Endothelial cell of umbilical vein (primary cell): ENCODE measurements at regions not wholly inside any gene's neighbourhood (a gene's known extent, or its start where the extent isn't known, plus 50 kb on each side); places are given as distances from the start of the nearest gene placed in this dataset.

Source experiments
- BruUV-seq: library from RNA; stranded (reverse); fragments of 400-500 nt; replicated peaks from 2 replicates; lab custom pipeline; 2021; lab: Mats Ljungman, UMichigan
- CTCF ChIA-PET: fragments of 300-600, 350-600 bp; sonication (Branson Sonifier 250); formaldehyde crosslinking; loops from one replicate; lab custom pipeline; 2021; ENCODE audit warnings: antibody characterized with exemption, inconsistent platforms; lab: Charles Lee
- POLR2A ChIA-PET: fragments of 300-600, 350-600 bp; sonication (Branson Sonifier 250); formaldehyde crosslinking; loops from one replicate; lab custom pipeline; 2021; ENCODE audit warnings: antibody characterized with exemption, inconsistent platforms; lab: Charles Lee
- DNase-seq: peaks from one replicate; pipeline ENCODE4 v3.0.0-alpha.2; 2011; ENCODE audit warnings: low read depth, low spot score
- FAIRE-seq: peaks from 2 replicates; lab custom pipeline; 2011; peaks lifted over from hg19 to GRCh38; lab: Jason Lieb, UNC
- H2AFZ ChIP-seq: 2 replicates; pipeline ENCODE4 v1.6.0; 2012; ENCODE audit warnings: low read depth, low read length, control low read depth, inconsistent platforms
- H3K27ac ChIP-seq: 2 replicates; pipeline ENCODE4 v1.5.1; 2011; ENCODE audit warnings: low read depth, mild to moderate bottlenecking, control low read depth, low read length, moderate library complexity; ENCODE audit not compliant: insufficient read depth
- H3K27me3 ChIP-seq, 2 experiments: 2 replicates each; pipeline versions ENCODE4 v1.6.0 to v1.6.1; 2011; ENCODE audit warnings: low read length in 2 of 2, mixed read lengths in 1 of 2; ENCODE audit not compliant: control insufficient read depth in 2 of 2, insufficient read depth in 2 of 2
- H3K36me3 ChIP-seq, 2 experiments: 2 replicates in 1 of 2; 3 replicates in 1 of 2; pipeline ENCODE4 v1.5.1; 2011; ENCODE audit warnings: low read length in 2 of 2, mild to moderate bottlenecking in 1 of 2, moderate library complexity in 1 of 2; ENCODE audit not compliant: control insufficient read depth in 2 of 2, insufficient read depth in 2 of 2; ENCODE audit errors: extremely low read depth in 1 of 2
- H3K4me1 ChIP-seq: 3 replicates; pipeline ENCODE4 v1.5.1; 2011; ENCODE audit warnings: mild to moderate bottlenecking, low read length; ENCODE audit not compliant: control insufficient read depth, insufficient read depth; ENCODE audit errors: extremely low read depth
- H3K4me2 ChIP-seq: 2 replicates; pipeline ENCODE4 v1.6.1; 2011; ENCODE audit warnings: low read length, control low read depth, mixed read lengths; ENCODE audit not compliant: insufficient read depth
- H3K4me3 ChIP-seq, 3 experiments: fragments of 200-600 bp in 1 of 3; sonication (generic), shearing (Covaris generic) in 1 of 3; replicated peaks in 1 of 3; 2 replicates each; pipeline ENCODE4 v1.5.1; 2011 to 2016; ENCODE audit warnings: control low read depth in 3 of 3, low read length in 3 of 3, mild to moderate bottlenecking in 2 of 3, inconsistent platforms in 1 of 3, low read depth in 1 of 3, moderate library complexity in 1 of 3; ENCODE audit not compliant: insufficient read depth in 1 of 3
- H3K79me2 ChIP-seq: 2 replicates; pipeline ENCODE4 v1.6.0; 2012; ENCODE audit warnings: low read length, inconsistent platforms; ENCODE audit not compliant: control insufficient read depth, insufficient read depth
- H3K9ac ChIP-seq: replicated peaks from 2 replicates; pipeline ENCODE3; 2011; ENCODE audit warnings: low read length, control low read depth; ENCODE audit not compliant: insufficient read depth; ENCODE audit errors: extremely low read depth
- H3K9me1 ChIP-seq: replicated peaks from 3 replicates; pipeline ENCODE4 v1.6.0; 2011; ENCODE audit warnings: mild to moderate bottlenecking, low read length; ENCODE audit not compliant: control insufficient read depth, insufficient read depth; ENCODE audit errors: extremely low read depth
- H3K9me3 ChIP-seq: replicated peaks from 2 replicates; pipeline ENCODE4 v1.5.1; 2012; ENCODE audit warnings: low read length, inconsistent platforms; ENCODE audit not compliant: control insufficient read depth, insufficient read depth
- H4K20me1 ChIP-seq: replicated peaks from 2 replicates; pipeline ENCODE3; 2011; ENCODE audit warnings: mild to moderate bottlenecking, low read length; ENCODE audit not compliant: control insufficient read depth, insufficient read depth; ENCODE audit errors: extremely low read depth
- CTCF ChIP-seq, 2 donors: IDR thresholded peaks; 1 replicate in 1 of 2; 2 replicates in 1 of 2; pipeline ENCODE4 v1.5.1; 2011; ENCODE audit warnings: low read length in 2 of 2, mild to moderate bottlenecking in 2 of 2, moderate library complexity in 2 of 2, control low read depth in 1 of 2, inconsistent platforms in 1 of 2, low read depth in 1 of 2; ENCODE audit not compliant: insufficient read depth in 1 of 2; ENCODE audit errors: extremely low read depth in 1 of 2
- EZH2 ChIP-seq: IDR thresholded peaks from 2 replicates; pipeline ENCODE4 v1.6.1; 2012; ENCODE audit warnings: borderline replicate concordance, low read depth, mild to moderate bottlenecking, moderate library complexity, low read length, inconsistent platforms; ENCODE audit not compliant: severe bottlenecking
- FOS ChIP-seq: IDR thresholded peaks from 2 replicates; pipeline ENCODE4 v1.6.1; 2011; ENCODE audit warnings: mild to moderate bottlenecking, low read length, moderate library complexity, borderline replicate concordance; ENCODE audit not compliant: insufficient read depth
- GATA2 ChIP-seq: IDR thresholded peaks from 2 replicates; pipeline ENCODE4 v1.7.0; 2011; ENCODE audit warnings: low read depth, mild to moderate bottlenecking, moderate library complexity, mixed read lengths, low read length; ENCODE audit not compliant: insufficient read length, insufficient read depth
- JUN ChIP-seq: IDR thresholded peaks from 2 replicates; pipeline ENCODE4 v1.6.1; 2011; ENCODE audit warnings: borderline replicate concordance, low read depth; ENCODE audit not compliant: insufficient read length, insufficient read depth
- MAX ChIP-seq: IDR thresholded peaks from 2 replicates; pipeline ENCODE4 v1.6.1; 2011; ENCODE audit not compliant: insufficient read depth, insufficient read length
- MYC ChIP-seq: IDR thresholded peaks from one replicate; pipeline ENCODE4 v1.6.1; 2011; ENCODE audit warnings: mild to moderate bottlenecking, low read depth, low read length
- POLR2A ChIP-seq: IDR thresholded peaks from 2 replicates; pipeline ENCODE4 v1.6.1; 2012; ENCODE audit warnings: low read depth, mild to moderate bottlenecking, control low read depth, low read length
- POLR2AphosphoS5 ChIP-seq: IDR thresholded peaks from 2 replicates; pipeline ENCODE4 v1.6.1; 2012; ENCODE audit warnings: low read depth, mild to moderate bottlenecking, control low read depth, low read length, moderate library complexity; ENCODE audit not compliant: insufficient read depth
- dilution Hi-C: fragments of 300-500 bp; cut with MboI; formaldehyde crosslinking; loops from one replicate; pipeline ENCODE4 v1.15.0; 2019; ENCODE audit warnings: low sequenced_read_pairs; ENCODE audit not compliant: extremely low pct_ligation_motif_present
- intact Hi-C: fragments of 100-400 bp; cut with micrococcal nuclease; formaldehyde crosslinking; loops from one replicate; pipeline ENCODE4 v1.10.0; 2022

- Histone ChIP-seq H4K20me1 (no peaks in the 10 kb centered on the region), H3K9me1 (no peaks in the 10 kb centered on the region), H3K9ac (no peak overlapping the region), H3K4me3 (no peak overlapping the region), H3K27me3 (no peaks in the 10 kb centered on the region), H2AFZ (no peak overlapping the region), H3K4me2 (no peak overlapping the region), H3K9me3 (no peaks in the 10 kb centered on the region), H3K79me2 (no peaks in the 10 kb centered on the region), H3K27ac (no peak overlapping the region), H3K36me3 (no peaks in the 10 kb centered on the region), H3K4me1 (no peaks in the 10 kb centered on the region)
- ChIA-PET CTCF (interaction anchor here (1.7 to 1.9 kb wide), 2 partner anchors 24 to 33 kb away, joined by 4 to 5 read pairs; no protein-coding TSS in a partner anchor), POLR2A (no interaction called here)
- no peak for TF ChIP-seq CTCF (IDR thresholded peaks at IDR 0.05; ENCODE audit: extremely low read depth in 1 of 2, insufficient read depth in 1 of 2, low read depth in 1 of 2, low read length in 2 of 2)
- TF ChIP-seq MYC, result no peak
- TF ChIP-seq GATA2, result no peak
- no peak for TF ChIP-seq EZH2
- no peak for TF ChIP-seq JUN
- TF ChIP-seq FOS, result no peak
- no peak for TF ChIP-seq POLR2AphosphoS5
- TF ChIP-seq MAX, result no peak
- TF ChIP-seq POLR2A, result no peak
- intact Hi-C loops, result no loop called here
- BruUV-seq, result no TSS peak
- DNase-seq (no peak), FAIRE-seq (no peak)
- dilution Hi-C loops, result no loop called here
These were observed 950.3 kb upstream of the ACVR2A start for GRCh38 chr2:146894514-146894913.
